NOMO-1 treated with DMSO at 0.1 percent for 48 hours (cell line): ENCODE measurements at regions not wholly inside any gene's neighbourhood (a gene's known extent, or its start where the extent isn't known, plus 50 kb on each side); places are given as distances from the start of the nearest gene placed in this dataset.
"Not testable (repeated sequence)": the region's sequence is repeated elsewhere in the genome, so short reads cannot be mapped to it uniquely, and the experiment has no call there.

Experiments
- DNase-seq: peaks from one replicate; lab custom pipeline; 2025; ENCODE audit not compliant: unreplicated experiment; lab: John Stamatoyannopoulos, UW

GRCh38 chr4:29908276-29908675 lies 811.9 kb upstream of the PCDH7 start:
- DNase-seq, result no peak

- no peak for DNase-seq
Observed at GRCh38 chr4:29927895-29928294, 792.3 kb upstream of the PCDH7 start.

GRCh38 chr4:29948451-29948850 lies 771.7 kb upstream of the PCDH7 start:
- DNase-seq, result no peak

- no peak for DNase-seq
Observed at GRCh38 chr4:29948858-29949257, 771.3 kb upstream of the PCDH7 start.

GRCh38 chr4:29966386-29966785 lies 753.8 kb upstream of the PCDH7 start:
- DNase-seq, result no peak

DNA sequence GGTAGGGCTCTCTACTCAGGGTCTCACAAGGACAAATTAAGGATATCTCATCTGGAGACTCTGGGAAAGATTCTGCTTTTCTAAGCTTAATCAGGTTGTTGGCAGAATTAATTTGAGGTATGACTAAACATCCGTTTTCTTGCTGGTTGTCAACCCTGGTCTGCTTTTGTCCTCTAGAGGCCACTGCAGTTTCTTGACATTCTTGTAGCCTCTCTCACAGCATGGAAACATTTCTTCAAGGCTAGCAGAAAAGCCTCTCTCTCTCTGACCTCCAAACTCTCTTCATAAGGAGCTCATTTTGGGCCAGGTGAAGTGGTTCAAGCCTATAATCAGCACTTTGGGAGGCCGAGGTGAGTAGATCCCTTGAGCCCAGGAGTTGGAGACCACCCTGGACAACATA lies 749.5 kb upstream of the PCDH7 start:
- no peak for DNase-seq

DNA sequence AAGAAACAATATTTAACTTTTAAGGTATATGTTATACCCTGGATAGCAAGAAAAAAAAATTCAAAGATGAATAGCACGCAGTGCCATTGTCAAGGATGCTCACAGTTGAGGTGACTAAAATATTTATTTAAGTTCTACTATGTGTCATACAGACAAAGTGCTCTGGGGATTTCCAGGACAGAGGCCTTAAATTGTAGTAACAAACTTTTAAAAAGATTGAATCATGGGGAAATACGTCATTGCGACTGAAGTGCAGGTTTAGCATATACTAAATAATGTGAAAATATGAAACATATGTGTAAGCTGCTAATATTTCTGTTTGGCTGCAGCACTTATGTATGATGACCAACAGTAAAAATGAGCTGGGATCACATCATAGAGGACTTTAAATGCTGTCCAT lies 748.0 kb upstream of the PCDH7 start:
- DNase-seq, result no peak

- DNase-seq, result no peak
Observed at GRCh38 chr4:29983890-29984289, 736.3 kb upstream of the PCDH7 start.

- DNase-seq, result no peak
Observed at GRCh38 chr4:30001628-30002027, 718.5 kb upstream of the PCDH7 start.

DNA sequence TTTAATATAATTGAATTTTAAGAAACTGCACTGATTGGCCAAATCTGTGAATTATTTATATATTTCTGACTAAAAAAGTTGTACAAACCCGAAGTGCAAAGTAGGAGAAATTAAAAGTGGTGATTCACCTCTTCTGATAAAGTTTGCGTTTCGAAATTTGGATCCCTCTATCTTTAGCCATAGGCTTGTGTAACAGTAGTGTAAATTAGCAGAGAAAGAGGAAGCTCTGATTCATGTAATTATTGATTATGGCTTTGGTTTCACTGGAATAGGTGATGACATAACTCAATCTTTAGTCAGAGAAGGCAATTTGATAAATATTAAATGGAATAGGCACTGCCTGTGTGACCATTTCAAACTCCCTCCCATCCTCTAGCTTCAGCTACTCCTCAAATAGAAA lies 717.8 kb upstream of the PCDH7 start:
- DNase-seq, result peak; percentile 72

DNA sequence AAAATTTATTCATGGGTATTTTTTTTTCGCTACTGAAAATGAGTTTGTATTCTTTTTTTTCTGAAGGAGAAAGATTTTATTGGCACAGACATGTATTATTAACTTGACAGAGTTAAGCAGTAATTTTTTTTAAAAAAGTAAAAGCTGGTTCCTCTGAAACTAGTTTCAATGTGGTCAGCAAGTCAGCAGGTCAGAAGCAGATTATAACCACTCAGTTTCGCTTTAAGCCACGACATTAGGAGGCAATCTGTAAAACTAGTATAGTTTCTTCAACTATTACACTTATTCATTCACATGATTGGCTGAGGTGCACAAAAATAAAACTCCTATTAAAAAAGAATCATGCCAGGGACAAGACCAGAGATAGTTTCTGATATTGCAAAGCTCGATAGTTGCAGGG lies 714.2 kb upstream of the PCDH7 start:
- peak; percentile 28 for DNase-seq

DNA sequence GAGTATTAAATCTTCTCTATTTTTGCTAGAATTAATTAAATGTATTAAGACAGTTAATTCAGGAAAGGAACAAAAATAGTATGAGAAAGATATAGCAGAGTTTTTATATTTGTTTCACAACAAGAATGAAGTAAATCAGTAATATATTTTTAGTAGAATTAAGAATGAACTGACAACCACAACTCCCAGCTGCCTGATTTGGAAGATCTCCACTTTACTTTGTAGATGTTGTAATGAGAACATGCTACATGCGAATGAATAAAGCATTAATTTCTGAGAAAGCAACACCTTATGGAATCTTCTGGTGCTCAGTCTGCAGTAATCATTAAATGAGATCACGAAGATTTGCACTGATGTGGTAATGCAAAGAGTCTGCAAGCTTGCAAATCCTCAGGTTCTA lies 695.6 kb upstream of the PCDH7 start:
- no peak for DNase-seq

GRCh38 chr4:30028826-30029225 lies 691.3 kb upstream of the PCDH7 start:
- no peak for DNase-seq

GRCh38 chr4:30056016-30056766 lies 664.0 kb upstream of the PCDH7 start:
- DNase-seq, result no peak

DNA sequence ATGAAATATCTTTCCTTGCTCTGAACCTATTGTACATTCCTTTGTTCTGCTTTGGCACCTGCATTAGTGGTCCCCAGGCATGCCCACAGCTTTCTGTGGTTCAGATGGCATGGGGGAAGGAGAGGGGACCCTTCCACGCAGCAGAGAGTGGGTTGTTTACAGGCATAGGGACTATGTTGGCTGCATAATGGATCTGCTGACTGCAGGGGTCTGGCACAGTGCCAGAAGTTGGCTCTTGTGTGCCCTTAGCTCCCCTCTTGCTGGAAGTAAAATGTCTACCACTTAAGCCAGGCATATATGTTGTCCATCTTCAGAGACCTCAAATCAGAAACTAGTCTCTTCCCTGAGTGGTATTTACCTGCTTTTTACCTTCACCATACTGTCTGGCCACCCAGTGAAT lies 651.9 kb upstream of the PCDH7 start:
- no peak for DNase-seq

- no peak for DNase-seq
Observed at GRCh38 chr4:30073011-30073710, 647.0 kb upstream of the PCDH7 start.

- not testable (repeated sequence) for DNase-seq
Observed at GRCh38 chr4:30092420-30093128, 627.6 kb upstream of the PCDH7 start.

DNA sequence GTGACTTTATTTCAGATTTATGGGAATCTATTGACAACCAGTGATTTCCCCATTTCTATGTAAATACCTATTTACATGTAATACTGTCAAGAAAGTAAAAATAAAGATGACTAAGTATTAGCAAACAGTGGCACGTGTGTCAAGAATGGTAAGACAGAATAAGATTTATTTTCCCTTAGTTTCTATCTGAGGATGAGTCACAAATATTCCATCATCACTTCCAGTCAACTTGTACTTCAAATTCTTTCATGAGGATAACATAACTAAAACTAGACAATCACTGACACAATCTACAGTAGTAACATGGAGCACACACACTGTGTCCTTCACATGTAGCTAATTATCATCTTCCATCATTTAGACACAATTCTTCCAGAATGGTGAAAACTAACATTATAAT lies 625.3 kb upstream of the PCDH7 start:
- DNase-seq, result no peak

- no peak for DNase-seq
Observed at GRCh38 chr4:30103455-30103854, 616.7 kb upstream of the PCDH7 start.

DNA sequence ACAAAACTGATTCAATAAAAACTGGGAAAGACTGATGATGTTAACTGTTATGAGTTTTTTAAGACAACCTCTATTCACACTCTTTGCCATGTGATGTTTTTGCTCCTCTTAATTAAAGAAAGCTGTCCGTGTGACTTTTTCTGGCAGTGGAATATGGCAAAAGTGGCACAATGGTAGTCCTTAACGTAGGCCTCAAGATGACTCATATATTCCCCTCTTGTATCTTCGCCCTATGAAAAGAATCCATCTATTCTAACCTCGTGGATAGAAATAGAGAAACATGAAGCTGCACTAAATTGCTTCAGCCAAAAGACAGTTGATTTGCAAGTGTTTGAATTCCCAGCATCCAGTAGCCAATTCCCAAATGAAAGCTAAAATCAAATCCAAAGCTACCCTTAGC lies 603.8 kb upstream of the PCDH7 start:
- no peak for DNase-seq

DNA sequence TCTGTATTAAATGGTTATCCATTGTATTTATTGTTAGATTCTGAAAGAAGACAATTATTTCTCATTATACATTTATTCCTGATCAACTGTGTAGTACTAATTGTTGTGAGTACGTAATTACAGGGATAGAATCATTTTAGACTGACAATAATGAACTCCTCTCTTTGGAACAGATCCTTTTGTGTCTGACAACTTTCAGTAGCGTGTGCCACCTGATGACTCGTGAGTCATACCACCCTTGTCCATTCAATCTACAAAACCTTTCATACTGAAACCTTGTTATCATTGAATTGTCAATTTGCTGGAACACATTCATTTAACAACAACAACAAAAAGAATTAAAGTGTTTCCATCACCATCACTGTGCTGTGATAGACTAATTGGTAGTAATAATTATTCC lies 602.7 kb upstream of the PCDH7 start:
- no peak for DNase-seq

GRCh38 chr4:30122711-30123110 lies 597.5 kb upstream of the PCDH7 start:
- no peak for DNase-seq
